GM12878 (cell line): ENCODE measurements at regions not wholly inside any gene's neighbourhood (a gene's known extent, or its start where the extent isn't known, plus 50 kb on each side); places are given as distances from the start of the nearest gene placed in this dataset.

ENCODE experiments used
- CBFB ChIP-seq: IDR thresholded peaks from 2 replicates; pipeline ENCODE4 v1.6.1; 2016; ENCODE audit warnings: antibody characterized with exemption, low read depth
- EGR1 ChIP-seq, 2 experiments: IDR thresholded peaks; 1 replicate in 1 of 2; 2 replicates in 1 of 2; pipeline ENCODE4 v1.6.1; 2011 to 2012; ENCODE audit warnings: low read depth in 2 of 2, low read length in 2 of 2, borderline replicate concordance in 1 of 2, mild to moderate bottlenecking in 1 of 2, moderate library complexity in 1 of 2
- KDM1A ChIP-seq: fragments of 200-600 bp; sonication (generic); IDR thresholded peaks from 2 replicates; pipeline ENCODE4 v1.6.1; 2016; ENCODE audit warnings: borderline replicate concordance
- POLR2AphosphoS5 ChIP-seq: IDR thresholded peaks from 2 replicates; pipeline ENCODE4 v1.6.1; 2011; ENCODE audit warnings: mild to moderate bottlenecking, low read length, inconsistent platforms
- TF ChIP-seq, protein P1 (sequence below), 3 experiments: IDR thresholded peaks in 2 of 3; conservative IDR thresholded peaks in 1 of 3; 2 replicates each; pipeline ENCODE4 v1.5.1; 2011; ENCODE audit warnings: low read depth in 3 of 3, low read length in 3 of 3, mild to moderate bottlenecking in 3 of 3, control low read depth in 2 of 3, moderate library complexity in 2 of 3, inconsistent platforms in 1 of 3, mixed read lengths in 1 of 3; ENCODE audit not compliant: control insufficient read depth in 2 of 3, insufficient read depth in 1 of 3; ENCODE audit errors: extremely low read depth in 1 of 3
- TF ChIP-seq, protein P2 (sequence below): IDR thresholded peaks from 2 replicates; pipeline ENCODE4 v1.6.1; 2012; ENCODE audit warnings: mild to moderate bottlenecking, low read depth, low read length

DNA sequence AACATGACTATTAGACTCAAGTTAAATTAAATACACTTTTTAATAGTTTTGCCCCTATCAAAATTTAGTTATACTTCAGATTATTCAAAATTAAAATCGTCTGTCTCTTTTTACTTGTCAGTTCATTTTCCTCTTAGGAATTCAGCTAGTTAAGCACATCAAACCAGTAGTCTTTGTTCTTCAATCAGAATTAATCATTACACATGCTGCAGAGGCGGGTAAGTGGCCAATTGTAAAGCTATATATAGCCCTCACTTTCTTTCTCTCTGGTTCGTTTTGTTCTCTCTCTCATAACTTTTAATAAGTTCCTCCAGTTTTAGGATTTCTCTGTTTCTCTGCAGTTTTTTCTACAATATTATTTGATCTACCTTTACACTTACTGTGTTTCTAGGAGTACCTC, 359.1 kb upstream of the PABPC4L start:
- TF ChIP-seq, protein P1, sequence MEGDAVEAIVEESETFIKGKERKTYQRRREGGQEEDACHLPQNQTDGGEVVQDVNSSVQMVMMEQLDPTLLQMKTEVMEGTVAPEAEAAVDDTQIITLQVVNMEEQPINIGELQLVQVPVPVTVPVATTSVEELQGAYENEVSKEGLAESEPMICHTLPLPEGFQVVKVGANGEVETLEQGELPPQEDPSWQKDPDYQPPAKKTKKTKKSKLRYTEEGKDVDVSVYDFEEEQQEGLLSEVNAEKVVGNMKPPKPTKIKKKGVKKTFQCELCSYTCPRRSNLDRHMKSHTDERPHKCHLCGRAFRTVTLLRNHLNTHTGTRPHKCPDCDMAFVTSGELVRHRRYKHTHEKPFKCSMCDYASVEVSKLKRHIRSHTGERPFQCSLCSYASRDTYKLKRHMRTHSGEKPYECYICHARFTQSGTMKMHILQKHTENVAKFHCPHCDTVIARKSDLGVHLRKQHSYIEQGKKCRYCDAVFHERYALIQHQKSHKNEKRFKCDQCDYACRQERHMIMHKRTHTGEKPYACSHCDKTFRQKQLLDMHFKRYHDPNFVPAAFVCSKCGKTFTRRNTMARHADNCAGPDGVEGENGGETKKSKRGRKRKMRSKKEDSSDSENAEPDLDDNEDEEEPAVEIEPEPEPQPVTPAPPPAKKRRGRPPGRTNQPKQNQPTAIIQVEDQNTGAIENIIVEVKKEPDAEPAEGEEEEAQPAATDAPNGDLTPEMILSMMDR (IDR thresholded peaks at IDR 0.05 in 2 of 3, conservative IDR thresholded peaks at IDR 0.05 in 1 of 3; ENCODE audit: control insufficient read depth in 2 of 3, extremely low read depth in 1 of 3, insufficient read depth in 1 of 3, low read depth in 3 of 3, low read length in 3 of 3), result no peak
- TF ChIP-seq CBFB (no peak), POLR2AphosphoS5 (no peak), EGR1 (IDR thresholded peaks at IDR 0.05; ENCODE audit: borderline replicate concordance in 1 of 2, low read depth in 2 of 2, low read length in 2 of 2) (no peak), KDM1A (no peak)
- TF ChIP-seq, protein P2, sequence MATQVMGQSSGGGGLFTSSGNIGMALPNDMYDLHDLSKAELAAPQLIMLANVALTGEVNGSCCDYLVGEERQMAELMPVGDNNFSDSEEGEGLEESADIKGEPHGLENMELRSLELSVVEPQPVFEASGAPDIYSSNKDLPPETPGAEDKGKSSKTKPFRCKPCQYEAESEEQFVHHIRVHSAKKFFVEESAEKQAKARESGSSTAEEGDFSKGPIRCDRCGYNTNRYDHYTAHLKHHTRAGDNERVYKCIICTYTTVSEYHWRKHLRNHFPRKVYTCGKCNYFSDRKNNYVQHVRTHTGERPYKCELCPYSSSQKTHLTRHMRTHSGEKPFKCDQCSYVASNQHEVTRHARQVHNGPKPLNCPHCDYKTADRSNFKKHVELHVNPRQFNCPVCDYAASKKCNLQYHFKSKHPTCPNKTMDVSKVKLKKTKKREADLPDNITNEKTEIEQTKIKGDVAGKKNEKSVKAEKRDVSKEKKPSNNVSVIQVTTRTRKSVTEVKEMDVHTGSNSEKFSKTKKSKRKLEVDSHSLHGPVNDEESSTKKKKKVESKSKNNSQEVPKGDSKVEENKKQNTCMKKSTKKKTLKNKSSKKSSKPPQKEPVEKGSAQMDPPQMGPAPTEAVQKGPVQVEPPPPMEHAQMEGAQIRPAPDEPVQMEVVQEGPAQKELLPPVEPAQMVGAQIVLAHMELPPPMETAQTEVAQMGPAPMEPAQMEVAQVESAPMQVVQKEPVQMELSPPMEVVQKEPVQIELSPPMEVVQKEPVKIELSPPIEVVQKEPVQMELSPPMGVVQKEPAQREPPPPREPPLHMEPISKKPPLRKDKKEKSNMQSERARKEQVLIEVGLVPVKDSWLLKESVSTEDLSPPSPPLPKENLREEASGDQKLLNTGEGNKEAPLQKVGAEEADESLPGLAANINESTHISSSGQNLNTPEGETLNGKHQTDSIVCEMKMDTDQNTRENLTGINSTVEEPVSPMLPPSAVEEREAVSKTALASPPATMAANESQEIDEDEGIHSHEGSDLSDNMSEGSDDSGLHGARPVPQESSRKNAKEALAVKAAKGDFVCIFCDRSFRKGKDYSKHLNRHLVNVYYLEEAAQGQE, result no peak
